Esophagus squamous epithelium (tissue), 4 donors: ENCODE measurements at regions not wholly inside any gene's neighbourhood (a gene's known extent, or its start where the extent isn't known, plus 50 kb on each side); places are given as distances from the start of the nearest gene placed in this dataset.

Experiments
- CTCF ChIP-seq, 6 experiments: fragments of 450-650 bp in 4 of 6; fragments of 200-600 bp in 2 of 6; sonication (generic) in 2 of 6; IDR thresholded peaks; one replicate each; pipeline ENCODE4 v1.5.1; 2016 to 2019; ENCODE audit warnings: antibody characterized with exemption in 6 of 6, mild to moderate bottlenecking in 4 of 6, moderate library complexity in 4 of 6
- POLR2A ChIP-seq, 4 donors: fragments of 450-650 bp; IDR thresholded peaks; one replicate each; pipeline ENCODE4 v1.6.1; 2017; ENCODE audit warnings: antibody characterized with exemption in 4 of 4, mild to moderate bottlenecking in 4 of 4, moderate library complexity in 3 of 4

- TF ChIP-seq CTCF (IDR thresholded peaks at IDR 0.05) (no peak), POLR2A (IDR thresholded peaks at IDR 0.05) (no peak)
These were observed 92.1 kb downstream of the DTWD1 start for GRCh38 chr15:49712846-49713450.
